Activated naive CD8-positive, alpha-beta T cell (primary cell): ENCODE measurements at regions not wholly inside any gene's neighbourhood (a gene's known extent, or its start where the extent isn't known, plus 50 kb on each side); places are given as distances from the start of the nearest gene placed in this dataset.

Experiments used
- H3K27ac Mint-ChIP-seq: one replicate; pipeline ENCODE4 v1.8.0; 2021; ENCODE audit warnings: mixed read lengths
- H3K27me3 Mint-ChIP-seq: one replicate; pipeline ENCODE4 v1.8.0; 2021; ENCODE audit warnings: mixed read lengths
- H3K36me3 Mint-ChIP-seq: one replicate; pipeline ENCODE4 v1.8.0; 2021; ENCODE audit warnings: mixed read lengths
- H3K4me1 Mint-ChIP-seq: one replicate; pipeline ENCODE4 v1.8.0; 2021; ENCODE audit warnings: low read depth, mixed read lengths
- H3K4me3 Mint-ChIP-seq: one replicate; pipeline ENCODE4 v1.8.0; 2021; ENCODE audit warnings: mild to moderate bottlenecking, mixed read lengths
- H3K9me3 Mint-ChIP-seq: one replicate; pipeline ENCODE4 v1.8.0; 2021; ENCODE audit warnings: low read depth, mixed read lengths

GRCh38 chr15:93496888-93497287 lies 407.9 kb upstream of the RGMA start:
- H3K36me3 Mint-ChIP-seq, result no peaks in the 10 kb centered on the region
- H3K27ac Mint-ChIP-seq, result no peak overlapping the region
- H3K4me1 Mint-ChIP-seq, result no peaks in the 10 kb centered on the region
- no peak overlapping the region for H3K4me3 Mint-ChIP-seq
- peaks cover 2% of the 10 kb centered on the region for H3K27me3 Mint-ChIP-seq
- no peaks in the 10 kb centered on the region for H3K9me3 Mint-ChIP-seq

- no peak overlapping the region for H3K4me3 Mint-ChIP-seq
- H3K36me3 Mint-ChIP-seq, result no peaks in the 10 kb centered on the region
- no peak overlapping the region for H3K27ac Mint-ChIP-seq
- H3K27me3 Mint-ChIP-seq, result peaks cover 2% of the 10 kb centered on the region
- H3K9me3 Mint-ChIP-seq, result no peaks in the 10 kb centered on the region
- no peaks in the 10 kb centered on the region for H3K4me1 Mint-ChIP-seq
Measured at GRCh38 chr15:93495799-93496637, 407.0 kb upstream of the RGMA start.

GRCh38 chr15:93493172-93493571 lies 404.2 kb upstream of the RGMA start:
- H3K4me3 Mint-ChIP-seq, result no peak overlapping the region
- H3K36me3 Mint-ChIP-seq, result no peaks in the 10 kb centered on the region
- H3K4me1 Mint-ChIP-seq, result no peaks in the 10 kb centered on the region
- H3K27me3 Mint-ChIP-seq, result no peaks in the 10 kb centered on the region
- no peaks in the 10 kb centered on the region for H3K9me3 Mint-ChIP-seq
- H3K27ac Mint-ChIP-seq, result no peak overlapping the region

GRCh38 chr15:93491291-93491690 lies 402.3 kb upstream of the RGMA start:
- no peaks in the 10 kb centered on the region for H3K36me3 Mint-ChIP-seq
- no peaks in the 10 kb centered on the region for H3K4me1 Mint-ChIP-seq
- no peak overlapping the region for H3K4me3 Mint-ChIP-seq
- no peak overlapping the region for H3K27ac Mint-ChIP-seq
- no peaks in the 10 kb centered on the region for H3K9me3 Mint-ChIP-seq
- no peaks in the 10 kb centered on the region for H3K27me3 Mint-ChIP-seq

- H3K27me3 Mint-ChIP-seq, result peaks cover 2% of the 10 kb centered on the region
- no peaks in the 10 kb centered on the region for H3K36me3 Mint-ChIP-seq
- H3K4me3 Mint-ChIP-seq, result no peak overlapping the region
- H3K27ac Mint-ChIP-seq, result no peak overlapping the region
- H3K4me1 Mint-ChIP-seq, result no peaks in the 10 kb centered on the region
- no peaks in the 10 kb centered on the region for H3K9me3 Mint-ChIP-seq
Measured at GRCh38 chr15:93488296-93488713, 399.3 kb upstream of the RGMA start.

- Mint-ChIP-seq H3K9me3 (no peaks in the 10 kb centered on the region), H3K36me3 (no peaks in the 10 kb centered on the region), H3K27me3 (peaks cover 2% of the 10 kb centered on the region), H3K4me1 (no peaks in the 10 kb centered on the region), H3K4me3 (no peak overlapping the region), H3K27ac (no peak overlapping the region)
Measured at GRCh38 chr15:93486407-93487117, 397.6 kb upstream of the RGMA start.

- H3K9me3 Mint-ChIP-seq, result no peaks in the 10 kb centered on the region
- H3K4me1 Mint-ChIP-seq, result no peaks in the 10 kb centered on the region
- no peak overlapping the region for H3K27ac Mint-ChIP-seq
- H3K36me3 Mint-ChIP-seq, result no peaks in the 10 kb centered on the region
- peaks cover 2% of the 10 kb centered on the region for H3K27me3 Mint-ChIP-seq
- no peak overlapping the region for H3K4me3 Mint-ChIP-seq
Measured at GRCh38 chr15:93485438-93486327, 396.7 kb upstream of the RGMA start.

GRCh38 chr15:93483923-93484322 lies 394.9 kb upstream of the RGMA start:
- no peaks in the 10 kb centered on the region for H3K36me3 Mint-ChIP-seq
- peaks cover 2% of the 10 kb centered on the region for H3K27me3 Mint-ChIP-seq
- no peaks in the 10 kb centered on the region for H3K9me3 Mint-ChIP-seq
- H3K4me3 Mint-ChIP-seq, result no peak overlapping the region
- no peaks in the 10 kb centered on the region for H3K4me1 Mint-ChIP-seq
- H3K27ac Mint-ChIP-seq, result no peak overlapping the region

GRCh38 chr15:93482731-93483130 lies 393.7 kb upstream of the RGMA start:
- Mint-ChIP-seq H3K27ac (no peak overlapping the region), H3K4me1 (no peaks in the 10 kb centered on the region), H3K9me3 (no peaks in the 10 kb centered on the region), H3K27me3 (peaks cover 2% of the 10 kb centered on the region), H3K4me3 (no peak overlapping the region), H3K36me3 (no peaks in the 10 kb centered on the region)

GRCh38 chr15:93479715-93480114 lies 390.7 kb upstream of the RGMA start:
- H3K36me3 Mint-ChIP-seq, result no peaks in the 10 kb centered on the region
- H3K9me3 Mint-ChIP-seq, result no peaks in the 10 kb centered on the region
- no peak overlapping the region for H3K27ac Mint-ChIP-seq
- no peak overlapping the region for H3K4me3 Mint-ChIP-seq
- H3K27me3 Mint-ChIP-seq, result peaks cover 2% of the 10 kb centered on the region
- H3K4me1 Mint-ChIP-seq, result no peaks in the 10 kb centered on the region

GRCh38 chr15:93478947-93479346 lies 389.9 kb upstream of the RGMA start:
- Mint-ChIP-seq H3K36me3 (no peaks in the 10 kb centered on the region), H3K9me3 (no peaks in the 10 kb centered on the region), H3K4me1 (no peaks in the 10 kb centered on the region), H3K27ac (no peak overlapping the region), H3K27me3 (no peaks in the 10 kb centered on the region), H3K4me3 (no peak overlapping the region)

GRCh38 chr15:93477721-93478120 lies 388.7 kb upstream of the RGMA start:
- H3K27ac Mint-ChIP-seq, result no peak overlapping the region

GRCh38 chr15:93477188-93477587 lies 388.2 kb upstream of the RGMA start:
- H3K9me3 Mint-ChIP-seq, result no peaks in the 10 kb centered on the region
- no peaks in the 10 kb centered on the region for H3K27me3 Mint-ChIP-seq
- H3K27ac Mint-ChIP-seq, result no peak overlapping the region
- no peak overlapping the region for H3K4me3 Mint-ChIP-seq
- no peaks in the 10 kb centered on the region for H3K4me1 Mint-ChIP-seq
- H3K36me3 Mint-ChIP-seq, result no peaks in the 10 kb centered on the region

More at GRCh38 chr15:93477721-93478120, 388.7 kb upstream of the RGMA start:
- Mint-ChIP-seq H3K27me3 (no peaks in the 10 kb centered on the region), H3K36me3 (no peaks in the 10 kb centered on the region), H3K4me3 (no peak overlapping the region), H3K9me3 (no peaks in the 10 kb centered on the region), H3K4me1 (no peaks in the 10 kb centered on the region)

- Mint-ChIP-seq H3K36me3 (no peaks in the 10 kb centered on the region), H3K9me3 (no peaks in the 10 kb centered on the region), H3K27ac (no peak overlapping the region), H3K4me1 (no peaks in the 10 kb centered on the region), H3K27me3 (no peaks in the 10 kb centered on the region), H3K4me3 (no peak overlapping the region)
Measured at GRCh38 chr15:93476491-93477177, 387.6 kb upstream of the RGMA start.
